ENCODE measurements at regions not wholly inside any gene's neighbourhood (a gene's known extent, or its start where the extent isn't known, plus 50 kb on each side); places are given as distances from the start of the nearest gene placed in this dataset.

- CTCF ChIA-PET = no interaction called here
- Histone ChIP-seq H3K27me3 (replicated peaks; ENCODE audit: insufficient read depth, low read depth, low read length, poor library complexity) (no peaks in the 10 kb centered on the region), H3K4me3 (ENCODE audit: low read depth, low read length, poor library complexity, severe bottlenecking) (no peak overlapping the region), H3K27ac (ENCODE audit: low read depth, low read length, poor library complexity, severe bottlenecking) (no peak overlapping the region), H3K9me3 (ENCODE audit: low read depth, low read length, poor library complexity, severe bottlenecking) (no peaks in the 10 kb centered on the region), H3K4me1 (ENCODE audit: insufficient read depth, low read length, poor library complexity, severe bottlenecking) (no peaks in the 10 kb centered on the region), H3K36me3 (ENCODE audit: insufficient read depth, low read length, poor library complexity, severe bottlenecking) (no peaks in the 10 kb centered on the region)
- BruUV-seq (replicated peaks) = no TSS peak
- DNase-seq (ENCODE audit: low spot score) = no peak
- POLR2A ChIA-PET (ENCODE audit: low non-redundant PET) = no interaction called here
- intact Hi-C loops (cut with micrococcal nuclease; ENCODE audit: unreplicated experiment) = no loop called here
- no peak for TF ChIP-seq CTCF (conservative IDR thresholded peaks at IDR 0.05; ENCODE audit: low read depth, low read length)
- no peak for TF ChIP-seq EZH2 (IDR thresholded peaks at IDR 0.05; ENCODE audit: borderline replicate concordance, low read depth, low read length, poor library complexity, severe bottlenecking)
These were observed 438.3 kb downstream of the CENPC start for GRCh38 chr4:67106861-67107460.

GRCh38 chr4:67104145-67104544 is 441.2 kb downstream of the CENPC start:
- TF ChIP-seq CTCF (conservative IDR thresholded peaks at IDR 0.05; ENCODE audit: low read depth, low read length) (no peak), EZH2 (IDR thresholded peaks at IDR 0.05; ENCODE audit: borderline replicate concordance, low read depth, low read length, poor library complexity, severe bottlenecking) (no peak)
- POLR2A ChIA-PET (ENCODE audit: low non-redundant PET) = no interaction called here

GRCh38 chr4:67103001-67103747 is 442.1 kb downstream of the CENPC start:
- Histone ChIP-seq H3K27me3 (replicated peaks; ENCODE audit: insufficient read depth, low read depth, low read length, poor library complexity) (no peaks in the 10 kb centered on the region), H3K9me3 (ENCODE audit: low read depth, low read length, poor library complexity, severe bottlenecking) (no peaks in the 10 kb centered on the region), H3K36me3 (ENCODE audit: insufficient read depth, low read length, poor library complexity, severe bottlenecking) (no peaks in the 10 kb centered on the region), H3K27ac (ENCODE audit: low read depth, low read length, poor library complexity, severe bottlenecking) (no peak overlapping the region), H3K4me3 (ENCODE audit: low read depth, low read length, poor library complexity, severe bottlenecking) (no peak overlapping the region), H3K4me1 (ENCODE audit: insufficient read depth, low read length, poor library complexity, severe bottlenecking) (no peaks in the 10 kb centered on the region)
- intact Hi-C loops (cut with micrococcal nuclease; ENCODE audit: unreplicated experiment) = no loop called here
- BruUV-seq (replicated peaks) = no TSS peak
- 0 out of 2 replicates have a peak, but pooled peaks have one; percentile 12 for TF ChIP-seq CTCF (conservative IDR thresholded peaks at IDR 0.05; ENCODE audit: low read depth, low read length)
- no peak for TF ChIP-seq EZH2 (IDR thresholded peaks at IDR 0.05; ENCODE audit: borderline replicate concordance, low read depth, low read length, poor library complexity, severe bottlenecking)
- CTCF ChIA-PET = no interaction called here
- POLR2A ChIA-PET (ENCODE audit: low non-redundant PET) = no interaction called here
- peak; percentile 10 for DNase-seq (ENCODE audit: low spot score)

More at GRCh38 chr4:67104145-67104544, 441.2 kb downstream of the CENPC start:
- H3K4me3 ChIP-seq (ENCODE audit: low read depth, low read length, poor library complexity, severe bottlenecking) = no peak overlapping the region
- no peaks in the 10 kb centered on the region for H3K36me3 ChIP-seq (ENCODE audit: insufficient read depth, low read length, poor library complexity, severe bottlenecking)
- H3K27ac ChIP-seq (ENCODE audit: low read depth, low read length, poor library complexity, severe bottlenecking) = no peak overlapping the region
- no peaks in the 10 kb centered on the region for H3K9me3 ChIP-seq (ENCODE audit: low read depth, low read length, poor library complexity, severe bottlenecking)
- DNase-seq (ENCODE audit: low spot score) = no peak
- no peaks in the 10 kb centered on the region for H3K4me1 ChIP-seq (ENCODE audit: insufficient read depth, low read length, poor library complexity, severe bottlenecking)
- H3K27me3 ChIP-seq (replicated peaks; ENCODE audit: insufficient read depth, low read depth, low read length, poor library complexity) = no peaks in the 10 kb centered on the region
- intact Hi-C loops (cut with micrococcal nuclease; ENCODE audit: unreplicated experiment) = no loop called here
- CTCF ChIA-PET = no interaction called here
- no TSS peak for BruUV-seq (replicated peaks)
